Suprapubic skin (tissue), 3 donors: ENCODE measurements at regions not wholly inside any gene's neighbourhood (a gene's known extent, or its start where the extent isn't known, plus 50 kb on each side); places are given as distances from the start of the nearest gene placed in this dataset.

Experiments used
- CTCF ChIP-seq, 2 donors: fragments of 200-600 bp in 1 of 2; fragments of 450-650 bp in 1 of 2; sonication (generic) in 1 of 2; IDR thresholded peaks; one replicate each; pipeline ENCODE4 v1.5.1; 2016 to 2019; ENCODE audit warnings: antibody characterized with exemption in 2 of 2, mild to moderate bottlenecking in 1 of 2, moderate library complexity in 1 of 2
- POLR2A ChIP-seq, 2 donors: fragments of 450-650 bp; IDR thresholded peaks; one replicate each; pipeline ENCODE4 v1.6.1; 2017; ENCODE audit warnings: antibody characterized with exemption in 2 of 2, mild to moderate bottlenecking in 2 of 2, moderate library complexity in 2 of 2

- TF ChIP-seq CTCF (IDR thresholded peaks at IDR 0.05) (no peak), POLR2A (IDR thresholded peaks at IDR 0.05) (no peak)
Observed at GRCh38 chr11:19525714-19526113, 186.9 kb upstream of the NAV2 start.
